ENCODE measurements at regions not wholly inside any gene's neighbourhood (a gene's known extent, or its start where the extent isn't known, plus 50 kb on each side); places are given as distances from the start of the nearest gene placed in this dataset.

GRCh38 chr4:53744446-53745160 lies 153.3 kb upstream of the LNX1 start:
- no peak for TF ChIP-seq CTCF (IDR thresholded peaks at IDR 0.05)
- ATAC-seq (no peak), DNase-seq (no peak)
- H3K27me3 ChIP-seq: no peaks in the 10 kb centered on the region
- no peaks in the 10 kb centered on the region for H3K36me3 ChIP-seq
- no peaks in the 10 kb centered on the region for H3K9me3 ChIP-seq
- no peak overlapping the region for H3K4me3 ChIP-seq
- no peak overlapping the region for H3K27ac ChIP-seq
- intact Hi-C loops (cut with DNase I): no loop called here
- H3K4me1 ChIP-seq: no peaks in the 10 kb centered on the region

- H3K27me3 ChIP-seq: no peaks in the 10 kb centered on the region
- H3K36me3 ChIP-seq: no peaks in the 10 kb centered on the region
- no peak for DNase-seq
- peak overlapping the region in 1 of 2 donors; percentile 63 for H3K27ac ChIP-seq
- peak; percentile 57 for ATAC-seq
- no peaks in the 10 kb centered on the region for H3K9me3 ChIP-seq
- TF ChIP-seq CTCF (IDR thresholded peaks at IDR 0.05): no peak
- no peak overlapping the region for H3K4me3 ChIP-seq
- H3K4me1 ChIP-seq: no peaks in the 10 kb centered on the region
- intact Hi-C loops (cut with DNase I): no loop called here
Measured at GRCh38 chr4:53734584-53735353, 143.5 kb upstream of the LNX1 start.

GRCh38 chr4:53734182-53734581 lies 142.9 kb upstream of the LNX1 start:
- intact Hi-C loops (cut with DNase I): no loop called here
- H3K36me3 ChIP-seq: no peaks in the 10 kb centered on the region
- no peak overlapping the region for H3K4me3 ChIP-seq
- H3K27ac ChIP-seq: peak overlapping the region in 1 of 2 donors; percentile 48
- no peaks in the 10 kb centered on the region for H3K9me3 ChIP-seq
- ATAC-seq (no peak), DNase-seq (no peak)
- no peaks in the 10 kb centered on the region for H3K27me3 ChIP-seq
- TF ChIP-seq CTCF (IDR thresholded peaks at IDR 0.05): no peak
- no peaks in the 10 kb centered on the region for H3K4me1 ChIP-seq

GRCh38 chr4:53732661-53733060 lies 141.4 kb upstream of the LNX1 start:
- ATAC-seq: no peak
- Histone ChIP-seq H3K4me1 (no peaks in the 10 kb centered on the region), H3K9me3 (no peaks in the 10 kb centered on the region), H3K27me3 (no peaks in the 10 kb centered on the region), H3K4me3 (no peak overlapping the region), H3K36me3 (no peaks in the 10 kb centered on the region), H3K27ac (no peak overlapping the region)
- intact Hi-C loops (cut with DNase I): no loop called here
- TF ChIP-seq CTCF (IDR thresholded peaks at IDR 0.05): no peak
- no peak for DNase-seq

GRCh38 chr4:53730031-53730805 lies 138.9 kb upstream of the LNX1 start:
- no peak for TF ChIP-seq CTCF (IDR thresholded peaks at IDR 0.05)
- H3K4me1 ChIP-seq: no peaks in the 10 kb centered on the region
- intact Hi-C loops (cut with DNase I): no loop called here
- H3K27ac ChIP-seq: no peak overlapping the region
- no peaks in the 10 kb centered on the region for H3K36me3 ChIP-seq
- DNase-seq (no peak), ATAC-seq (no peak)
- H3K27me3 ChIP-seq: no peaks in the 10 kb centered on the region
- H3K4me3 ChIP-seq: no peak overlapping the region
- H3K9me3 ChIP-seq: no peaks in the 10 kb centered on the region

All from left lung (tissue), 4 donors.